SK-N-MC (cell line): ENCODE measurements at regions not wholly inside any gene's neighbourhood (a gene's known extent, or its start where the extent isn't known, plus 50 kb on each side); places are given as distances from the start of the nearest gene placed in this dataset.
"Not testable (repeated sequence)": the region's sequence is repeated elsewhere in the genome, so short reads cannot be mapped to it uniquely, and the experiment has no call there.

ENCODE experiments used
- EZH2 ChIP-seq: fragments of 200-600 bp; sonication (generic); IDR thresholded peaks from one replicate; pipeline ENCODE4 v1.6.1; 2017; ENCODE audit warnings: antibody characterized with exemption
- FOXP2 ChIP-seq: optimal IDR thresholded peaks from 2 replicates; pipeline ENCODE3; 2011; ENCODE audit warnings: mild to moderate bottlenecking, moderate library complexity; ENCODE audit not compliant: insufficient read depth; ENCODE audit errors: extremely low read length, control extremely low read depth
- POLR2AphosphoS5 ChIP-seq: IDR thresholded peaks from 2 replicates; pipeline ENCODE4 v1.6.1; 2012; ENCODE audit warnings: mild to moderate bottlenecking, low read depth, low read length, borderline replicate concordance

DNA sequence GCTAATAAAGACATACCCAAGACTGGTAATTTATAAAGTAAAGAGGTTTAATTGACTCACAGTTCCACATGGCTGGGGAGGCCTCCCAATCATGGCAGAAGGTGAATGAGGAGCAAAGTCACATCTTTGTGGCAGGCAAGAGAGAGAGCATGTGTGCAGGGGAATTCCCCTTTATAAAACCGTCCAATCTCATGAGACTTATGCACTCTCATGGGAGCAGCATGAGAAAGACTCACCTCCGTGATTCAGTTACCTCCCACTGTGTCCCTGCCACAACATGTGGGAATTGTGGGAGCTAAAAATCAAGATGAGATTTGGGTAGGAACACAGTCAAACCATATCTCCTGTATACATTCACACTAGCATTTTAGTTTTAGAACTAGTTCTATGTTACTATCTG, 101.7 kb upstream of the NIPA1 start:
- TF ChIP-seq POLR2AphosphoS5, EZH2, FOXP2: not testable (repeated sequence)
